DOHH2 (cell line): ENCODE measurements at regions not wholly inside any gene's neighbourhood (a gene's known extent, or its start where the extent isn't known, plus 50 kb on each side); places are given as distances from the start of the nearest gene placed in this dataset.

ENCODE experiments used
- CTCF ChIP-seq: fragments of 200-600 bp; sonication (generic); IDR thresholded peaks from one replicate; pipeline ENCODE4 v1.5.1; 2014; ENCODE audit warnings: antibody characterized with exemption, mild to moderate bottlenecking, low read depth, low read length; ENCODE audit not compliant: poor library complexity, severe bottlenecking
- EZH2phosphoT487 ChIP-seq: fragments of 200-600 bp; sonication (generic); IDR thresholded peaks from 2 replicates; pipeline ENCODE4 v1.6.1; 2017; ENCODE audit warnings: borderline replicate concordance, mild to moderate bottlenecking, antibody characterized with exemption, low read length, moderate library complexity, mixed read lengths

DNA sequence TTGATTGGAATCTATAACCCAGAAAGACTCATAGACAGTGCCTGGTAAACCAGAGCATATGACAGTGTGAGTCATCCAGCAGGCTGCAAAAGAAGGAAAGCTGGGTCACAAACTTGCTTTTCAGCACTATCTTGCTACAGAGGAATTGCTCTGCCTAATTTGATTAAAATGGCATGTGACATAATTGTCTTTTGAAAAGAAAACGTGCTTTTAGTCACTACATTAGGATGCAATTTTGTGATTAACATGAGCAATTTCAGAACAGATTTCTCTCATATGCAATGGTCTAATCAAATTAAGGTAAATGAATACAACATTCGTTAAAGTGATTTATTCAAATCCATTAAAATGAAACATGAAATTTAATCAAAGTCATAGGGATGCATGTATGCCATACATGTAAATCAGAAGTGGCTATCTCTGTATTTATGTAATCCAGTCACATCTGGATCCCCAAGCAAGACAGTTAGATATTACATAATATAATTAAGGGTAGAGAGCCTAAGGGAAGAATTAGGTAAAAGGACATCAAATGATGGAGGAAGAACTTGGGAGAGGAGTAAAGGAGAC, 400.0 kb upstream of the HTR1E start:
- TF ChIP-seq CTCF = no peak
- no peak for TF ChIP-seq EZH2phosphoT487
